ENCODE measurements at regions not wholly inside any gene's neighbourhood (a gene's known extent, or its start where the extent isn't known, plus 50 kb on each side); places are given as distances from the start of the nearest gene placed in this dataset.
"Not testable (repeated sequence)": the region's sequence is repeated elsewhere in the genome, so short reads cannot be mapped to it uniquely, and the experiment has no call there.

DNA sequence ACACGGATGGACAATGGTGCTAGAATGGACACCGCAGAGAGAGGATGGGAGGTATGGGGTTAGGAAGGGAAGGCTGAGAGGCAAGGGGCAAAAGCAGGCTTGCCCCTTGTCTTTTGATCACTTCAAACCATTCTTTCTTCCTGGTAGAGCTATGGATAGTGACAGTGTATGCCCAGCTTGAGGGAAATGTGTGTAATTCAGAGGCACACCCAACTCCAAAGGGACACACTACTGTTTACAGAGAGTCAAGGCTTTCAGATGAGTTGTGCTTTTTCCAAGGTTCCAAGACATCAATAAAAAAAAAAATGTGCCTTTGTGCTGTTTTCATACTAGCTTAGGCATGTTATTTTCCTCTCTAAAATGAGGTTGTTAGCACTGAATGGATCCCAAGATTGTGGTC lies 185.0 kb downstream of the MCHR2 start:
- no peak for DNase-seq

DNA sequence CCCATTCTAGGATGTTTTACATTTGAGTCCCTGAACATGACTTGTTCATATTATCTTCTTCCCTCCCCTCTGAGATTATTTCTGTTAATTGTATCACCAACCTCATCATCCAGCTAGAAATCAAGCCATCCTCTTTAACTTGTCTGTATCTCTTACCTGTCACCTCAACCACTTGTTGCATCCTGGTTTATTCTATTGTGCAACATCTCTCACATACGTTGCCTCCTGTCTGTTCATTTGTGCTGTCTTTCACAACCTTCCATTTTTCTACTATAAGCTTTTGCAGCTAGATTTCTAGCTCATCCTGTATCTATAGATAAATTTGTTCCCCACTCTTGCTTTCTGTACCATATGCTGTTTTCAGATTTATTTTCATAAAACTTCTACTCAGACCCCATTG lies 183.7 kb downstream of the MCHR2 start:
- DNase-seq: no peak

GRCh38 chr6:99810942-99811620 lies 182.9 kb downstream of the MCHR2 start:
- DNase-seq: no peak

GRCh38 chr6:99811636-99812035 lies 182.4 kb downstream of the MCHR2 start:
- no peak for DNase-seq

- DNase-seq: no peak
Observed at GRCh38 chr6:99813565-99813964, 180.5 kb downstream of the MCHR2 start.

DNA sequence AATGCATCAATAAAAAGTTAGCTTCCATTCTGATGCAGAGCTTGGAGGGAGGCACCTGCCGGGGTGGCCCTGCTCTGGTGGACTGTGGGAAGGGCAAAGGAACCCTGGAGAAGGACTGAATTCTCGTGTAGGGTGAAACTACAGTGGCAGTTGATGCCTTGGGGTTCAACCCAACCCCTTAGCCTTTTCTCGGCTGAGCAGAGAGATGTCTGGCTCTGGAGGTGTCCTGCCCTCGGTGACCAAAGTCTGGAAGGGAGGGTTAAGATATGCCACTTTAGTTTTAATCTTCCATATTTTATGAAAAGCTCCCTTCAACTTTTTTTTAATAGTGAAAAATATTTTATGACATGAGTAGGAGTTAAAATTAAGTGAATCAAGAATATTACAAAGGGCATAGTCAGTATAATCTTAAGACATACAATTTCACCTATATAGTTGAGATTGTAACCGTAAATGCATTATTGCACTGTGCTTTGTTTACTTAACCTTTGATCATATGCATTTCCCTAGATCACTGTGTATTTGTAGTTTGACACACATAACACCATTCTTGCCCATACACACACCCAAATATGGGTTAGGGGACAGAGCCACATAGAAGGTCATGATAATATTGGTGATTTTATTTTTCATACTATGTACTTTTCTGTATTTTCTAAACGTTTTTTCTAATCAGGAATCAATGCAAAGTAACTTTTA lies 179.6 kb downstream of the MCHR2 start:
- no peak for DNase-seq

GRCh38 chr6:99816795-99817194 lies 177.2 kb downstream of the MCHR2 start:
- DNase-seq: no peak

- DNase-seq: no peak
Observed at GRCh38 chr6:99818161-99818560, 175.9 kb downstream of the MCHR2 start.

DNA sequence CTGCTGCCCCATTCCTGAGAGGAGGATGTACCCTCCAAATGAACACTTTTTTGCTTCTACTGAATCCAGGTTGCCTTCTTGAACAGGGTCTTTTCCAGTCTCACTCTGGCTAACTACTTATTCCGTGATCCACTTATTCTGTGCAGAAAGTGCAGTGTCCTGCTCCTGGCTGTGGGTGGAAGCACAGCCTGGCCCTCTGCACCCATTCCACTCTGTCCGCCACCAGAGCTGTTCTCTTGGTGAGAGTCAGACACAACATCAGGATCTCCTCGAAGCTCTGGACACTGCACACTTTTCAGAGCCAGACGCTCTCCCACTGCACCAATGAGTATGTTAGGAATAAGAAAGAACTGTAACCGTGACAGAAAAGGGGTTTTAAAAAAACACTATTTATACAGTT lies 174.2 kb downstream of the MCHR2 start:
- DNase-seq: no peak

GRCh38 chr6:99821164-99821563 lies 172.9 kb downstream of the MCHR2 start:
- no peak for DNase-seq

DNA sequence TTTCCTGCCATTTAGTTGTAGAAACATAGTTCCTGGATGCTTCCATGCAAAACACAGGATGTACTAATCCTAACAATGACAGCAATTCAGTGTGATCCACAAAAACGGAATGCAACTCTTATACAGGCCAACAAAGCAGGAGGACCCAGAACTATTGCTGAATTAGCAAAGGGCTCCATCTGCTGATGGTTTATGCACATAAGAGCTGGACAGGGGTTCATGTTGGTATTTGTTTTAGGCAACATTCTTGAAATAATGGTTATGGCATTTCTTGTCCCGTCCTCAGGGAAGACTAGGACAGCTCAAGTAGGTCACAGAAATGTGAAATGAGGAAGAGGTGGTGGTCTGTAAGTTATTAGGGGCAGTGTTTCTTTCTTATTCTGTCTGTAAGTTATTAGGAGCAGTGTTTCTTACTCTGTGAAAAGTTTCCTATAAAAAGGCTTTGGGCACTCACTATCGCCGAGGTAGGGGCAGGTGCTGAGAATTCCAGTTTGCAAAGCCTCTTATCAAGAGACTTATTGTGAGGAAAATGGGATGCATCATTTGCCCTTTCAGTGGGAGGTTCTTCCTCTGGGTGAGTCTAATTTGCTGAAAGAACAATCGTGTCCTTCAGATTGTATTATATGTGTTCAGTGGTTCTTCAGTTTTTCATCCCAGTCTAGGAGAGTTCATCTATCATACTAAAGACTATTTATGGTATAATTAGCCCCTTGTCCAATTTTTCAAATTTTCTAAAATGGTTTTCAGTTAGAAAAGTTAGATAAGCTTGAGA lies 171.1 kb downstream of the MCHR2 start:
- DNase-seq: peak; percentile 5

GRCh38 chr6:99823513-99824235 lies 170.3 kb downstream of the MCHR2 start:
- not testable (repeated sequence) for DNase-seq

DNA sequence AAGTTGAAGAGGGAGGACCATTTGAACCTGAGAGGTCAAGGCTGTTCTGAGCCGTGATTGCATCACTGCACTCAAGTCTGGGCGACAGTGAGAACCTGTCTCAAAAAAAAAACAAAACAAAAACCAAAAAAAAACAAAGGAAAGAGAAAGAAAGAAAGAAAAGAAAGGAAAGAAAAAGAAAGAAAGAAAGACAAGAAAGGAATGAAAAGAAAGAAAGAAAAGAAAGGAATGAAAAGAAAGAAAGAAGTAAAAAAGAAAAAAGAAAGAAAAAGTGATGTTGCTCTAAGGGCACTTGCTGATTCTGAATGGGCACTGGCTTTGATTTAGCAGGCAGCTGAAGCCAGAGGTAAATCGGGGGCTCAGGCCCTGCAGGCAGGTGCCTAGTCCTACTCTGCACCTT lies 161.0 kb downstream of the MCHR2 start:
- DNase-seq: no peak

DNA sequence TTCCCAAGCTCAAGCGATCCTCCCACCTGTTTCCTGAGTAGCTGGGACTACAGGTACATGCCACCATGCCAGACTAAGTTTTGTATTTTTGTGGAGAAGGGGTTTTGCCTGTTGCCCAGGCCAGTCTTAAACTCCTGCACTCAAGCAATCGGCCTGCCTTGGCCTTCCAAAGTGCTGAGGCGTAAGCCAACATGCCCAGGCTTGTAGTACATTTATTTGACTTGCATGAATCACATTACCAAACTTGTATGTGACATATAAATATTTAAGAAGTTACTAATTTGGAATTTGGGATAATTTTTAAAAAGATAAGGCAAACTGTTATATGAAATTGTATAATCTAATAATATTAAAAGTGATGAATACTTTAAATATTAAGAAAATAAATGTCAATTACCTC lies 157.6 kb downstream of the MCHR2 start:
- DNase-seq: no peak

DNA sequence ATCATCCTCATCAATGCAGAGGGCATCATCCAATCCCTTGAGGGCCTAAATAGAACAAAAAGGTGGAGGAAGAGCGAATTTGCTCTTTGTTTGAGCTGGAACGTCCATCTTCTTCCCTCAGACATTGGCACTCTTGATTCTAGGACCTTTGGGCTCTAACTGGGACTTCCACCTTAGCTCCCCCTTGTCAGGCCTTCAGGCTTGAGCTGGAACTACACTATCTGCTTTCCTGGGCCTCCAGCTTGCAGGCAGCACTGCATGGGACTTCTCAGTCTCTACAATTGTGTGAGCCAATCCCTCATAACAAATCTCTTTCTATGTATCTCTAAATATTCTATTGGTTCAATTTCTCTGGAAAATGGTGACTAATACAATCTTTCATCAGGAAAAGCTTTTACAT lies 155.4 kb downstream of the MCHR2 start:
- no peak for DNase-seq

DNA sequence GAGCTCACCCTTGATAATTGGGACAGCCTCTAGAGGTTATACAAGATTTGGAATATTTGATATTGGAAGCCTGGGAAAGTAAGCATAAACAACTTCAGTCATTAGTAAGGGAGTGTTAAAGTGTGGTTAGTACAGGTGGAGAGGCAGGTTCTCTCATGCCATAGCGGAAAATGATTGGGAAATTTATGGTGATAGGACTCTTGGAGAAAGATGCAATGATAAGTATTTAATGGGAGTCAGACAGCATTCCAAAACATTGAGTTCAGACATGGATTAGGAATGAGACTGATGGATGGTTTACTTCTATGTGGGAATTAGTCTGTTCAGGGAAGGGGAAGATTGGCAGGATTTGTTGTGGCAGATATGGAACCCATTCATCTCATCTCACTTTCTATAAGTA lies 152.7 kb downstream of the MCHR2 start:
- DNase-seq: no peak

- DNase-seq: no peak
Observed at GRCh38 chr6:99846006-99846405, 148.0 kb downstream of the MCHR2 start.

- DNase-seq: no peak
Observed at GRCh38 chr6:99850841-99851240, 143.2 kb downstream of the MCHR2 start.

- no peak for DNase-seq
Observed at GRCh38 chr6:99852031-99852430, 142.0 kb downstream of the MCHR2 start.

GRCh38 chr6:99867026-99867425 lies 127.0 kb downstream of the MCHR2 start:
- DNase-seq: no peak

DNA sequence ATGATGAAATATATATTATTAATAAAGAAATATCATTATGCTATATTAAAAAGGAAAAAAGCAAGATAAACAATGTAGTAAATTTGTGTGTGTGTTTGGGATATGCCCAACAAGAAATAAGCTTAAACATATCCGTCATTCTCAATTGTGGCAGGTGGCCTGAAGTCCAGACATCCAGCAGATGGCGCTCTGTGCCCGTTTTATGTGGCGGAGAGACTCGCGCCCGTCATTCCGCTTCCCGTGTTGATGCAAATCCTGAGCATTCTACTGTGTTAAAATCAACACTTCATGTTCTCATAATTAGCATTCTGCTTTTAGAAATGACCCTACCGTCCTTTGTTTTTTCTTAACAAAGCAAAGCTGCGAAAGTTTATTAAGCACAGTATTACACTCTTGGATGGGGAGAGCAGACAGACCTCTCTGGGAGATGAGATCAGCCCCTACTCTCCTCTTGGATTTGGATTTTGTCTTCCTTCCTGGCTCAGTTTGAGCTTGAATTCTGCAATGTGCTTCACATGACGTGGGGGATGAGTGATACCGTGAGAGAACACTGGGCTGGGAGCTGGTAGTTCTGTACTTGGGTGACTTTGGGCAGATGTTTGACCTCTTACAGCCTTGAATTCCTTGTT lies 125.8 kb downstream of the MCHR2 start:
- DNase-seq: peak; percentile 63

Data from inflammatory macrophage treated with lipopolysaccharide for 4 hours (primary cell).